HepG2 (cell line): ENCODE measurements at regions not wholly inside any gene's neighbourhood (a gene's known extent, or its start where the extent isn't known, plus 50 kb on each side); places are given as distances from the start of the nearest gene placed in this dataset.

ENCODE experiments used
- ATAC-seq: fragments of 200-7000 bp; cut with Tn5 transposase; 3 replicates; pipeline ENCODE4 v1.9.1; 2020; ENCODE audit warnings: mild to moderate bottlenecking, moderate library complexity
- BruUV-seq: library from RNA; stranded (reverse); fragments of 400-500 nt; replicated peaks from 2 replicates; lab custom pipeline; 2021; lab: Mats Ljungman, UMichigan
- CTCF ChIA-PET: fragments of 300-600 bp; formaldehyde crosslinking; extraction: SDS; loops from one replicate; lab custom pipeline; 2021; ENCODE audit warnings: low total read pairs, inconsistent platforms, low intra/inter-chr PET ratio; lab: Yijun Ruan, JAX
- POLR2A ChIA-PET: fragments of 350-600 bp; sonication (Branson Sonifier 250); formaldehyde crosslinking; loops from one replicate; lab custom pipeline; 2020; ENCODE audit warnings: antibody characterized with exemption, inconsistent platforms; lab: Yijun Ruan, JAX
- DNase-seq: peaks from one replicate; pipeline ENCODE4 v3.0.0-alpha.2; 2015; ENCODE audit warnings: low spot score
- FAIRE-seq: peaks from 3 replicates; lab custom pipeline; 2011; peaks lifted over from hg19 to GRCh38; lab: Jason Lieb, UNC
- H2AFZ ChIP-seq: one replicate; pipeline ENCODE4 v1.6.1; 2011; ENCODE audit warnings: low read length, inconsistent platforms
- H3K27ac ChIP-seq: fragments of 300-600 bp; 3 replicates; pipeline ENCODE4 v1.8.0; 2011; ENCODE audit warnings: mixed run types, mild to moderate bottlenecking, mixed read lengths, low read length, inconsistent platforms; ENCODE audit not compliant: insufficient read depth; ENCODE audit errors: extremely low read length
- H3K27me3 ChIP-seq, 2 experiments: fragments of 200-600 bp in 1 of 2; 2 replicates in 1 of 2; 3 replicates in 1 of 2; pipeline versions ENCODE4 v1.6.0 to v1.8.0; 2011; ENCODE audit warnings: low read length in 2 of 2, mild to moderate bottlenecking in 2 of 2, moderate library complexity in 2 of 2, inconsistent platforms in 1 of 2; ENCODE audit not compliant: insufficient read depth in 2 of 2, control insufficient read depth in 1 of 2
- H3K36me3 ChIP-seq, 2 experiments: fragments of 200-600 bp in 1 of 2; replicated peaks in 1 of 2; 2 replicates in 1 of 2; 3 replicates in 1 of 2; pipeline versions ENCODE4 v1.5.1 to v1.8.0; 2011; ENCODE audit warnings: low read length in 2 of 2, inconsistent platforms in 1 of 2; ENCODE audit not compliant: insufficient read depth in 2 of 2, control insufficient read depth in 1 of 2
- H3K4me1 ChIP-seq: 2 replicates; pipeline ENCODE4 v1.5.1; 2012; ENCODE audit warnings: low read length, inconsistent platforms; ENCODE audit not compliant: insufficient read depth
- H3K4me2 ChIP-seq: 2 replicates; pipeline ENCODE4 v1.6.0; 2011; ENCODE audit warnings: low read depth, low read length, inconsistent platforms
- H3K4me3 ChIP-seq, 3 experiments: fragments of 200-600 bp in 1 of 3; sonication (generic), shearing (Covaris generic) in 1 of 3; replicated peaks in 1 of 3; 2 replicates each; pipeline ENCODE4 v1.5.1; 2011 to 2016; ENCODE audit warnings: low read length in 3 of 3, inconsistent platforms in 2 of 3, low read depth in 2 of 3, mild to moderate bottlenecking in 2 of 3, control low read depth in 1 of 3, mixed read lengths in 1 of 3; ENCODE audit not compliant: insufficient read depth in 1 of 3
- H3K79me2 ChIP-seq: one replicate; pipeline ENCODE4 v1.6.1; 2011; ENCODE audit warnings: low read length, inconsistent platforms; ENCODE audit not compliant: insufficient read depth
- H3K9ac ChIP-seq: 2 replicates; pipeline ENCODE4 v1.6.0; 2011; ENCODE audit warnings: mild to moderate bottlenecking, low read depth, low read length, inconsistent platforms; ENCODE audit not compliant: insufficient read depth
- H3K9me3 ChIP-seq: 2 replicates; pipeline ENCODE4 v1.5.1; 2012; ENCODE audit warnings: mild to moderate bottlenecking, low read length
- H4K20me1 ChIP-seq: 2 replicates; pipeline ENCODE4 v1.6.0; 2011; ENCODE audit warnings: inconsistent platforms, mild to moderate bottlenecking, low read length, moderate library complexity; ENCODE audit not compliant: insufficient read depth
- EP300 ChIP-seq, 3 experiments: sonication (generic) in 1 of 3; formaldehyde crosslinking in 1 of 3; IDR thresholded peaks; 2 replicates each; pipeline versions ENCODE4 v1.5.1 to v1.6.1; 2011 to 2020; ENCODE audit warnings: low read depth in 2 of 3, low read length in 2 of 3, borderline replicate concordance in 1 of 3, improper control_type of control experiment in 1 of 3, mild to moderate bottlenecking in 1 of 3, missing genetic modification reagents in 1 of 3, moderate library complexity in 1 of 3
- KAT8 ChIP-seq: IDR thresholded peaks from 2 replicates; pipeline ENCODE4 v1.6.1; 2016; ENCODE audit warnings: missing genetic modification reagents, missing compliant biosample characterization
- MAFF ChIP-seq: IDR thresholded peaks from 2 replicates; pipeline ENCODE4 v1.6.1; 2011; ENCODE audit warnings: low read depth, low read length, improper control_type of control experiment
- MAFK ChIP-seq, 2 experiments: IDR thresholded peaks in 1 of 2; conservative IDR thresholded peaks in 1 of 2; 2 replicates each; pipeline ENCODE4 v1.6.1; 2011; ENCODE audit warnings: improper control_type of control experiment in 2 of 2, low read length in 2 of 2
- NKX3-1 ChIP-seq: sonication (generic); formaldehyde crosslinking; IDR thresholded peaks from 2 replicates; pipeline ENCODE4 v1.5.0; 2020; ENCODE audit warnings: missing genetic modification reagents
- NR2F6 ChIP-seq, 2 experiments: IDR thresholded peaks; 2 replicates each; pipeline ENCODE4 v1.6.1; 2016; ENCODE audit warnings: antibody characterized with exemption in 1 of 2, mild to moderate bottlenecking in 1 of 2
- PHF5A ChIP-seq: IDR thresholded peaks from one replicate; pipeline ENCODE4 v1.6.1; 2018; ENCODE audit warnings: low read depth, missing genetic modification reagents; ENCODE audit not compliant: unreplicated experiment
- SOX13 ChIP-seq, 3 experiments: fragments of 450-650 bp in 1 of 3; sonication (generic) in 1 of 3; formaldehyde crosslinking in 1 of 3; IDR thresholded peaks in 2 of 3; conservative IDR thresholded peaks in 1 of 3; 2 replicates each; pipeline versions ENCODE4 v1.5.0 to v1.6.1; 2016 to 2020; ENCODE audit warnings: antibody characterized with exemption in 1 of 3, mild to moderate bottlenecking in 1 of 3, missing compliant biosample characterization in 1 of 3, missing genetic modification reagents in 1 of 3, moderate library complexity in 1 of 3
- ZNF547 ChIP-seq: sonication (generic); formaldehyde crosslinking; IDR thresholded peaks from 2 replicates; pipeline ENCODE4 v1.5.1; 2020; ENCODE audit warnings: mild to moderate bottlenecking, missing genetic modification reagents
- ZNF605 ChIP-seq: sonication (generic); formaldehyde crosslinking; IDR thresholded peaks from 2 replicates; pipeline ENCODE4 v1.8.0; 2022; ENCODE audit warnings: mild to moderate bottlenecking, missing genetic modification reagents
- ZNF652 ChIP-seq: IDR thresholded peaks from 2 replicates; pipeline ENCODE4 v1.6.1; 2016; ENCODE audit warnings: low read depth, borderline replicate concordance
- ZNF878 ChIP-seq: sonication (generic); formaldehyde crosslinking; IDR thresholded peaks from 2 replicates; pipeline ENCODE4 v1.8.1; 2023; ENCODE audit warnings: mild to moderate bottlenecking, missing genetic modification reagents, moderate library complexity
- WGBS: methylation state at CpG from one replicate; pipeline ENCODE4 v1.1.6; 2017; ENCODE audit warnings: low lambda C conversion rate; 5-methylcytosine and 5-hydroxymethylcytosine counted together
- in situ Hi-C: cut with HindIII; loops from 2 replicates; pipeline ENCODE4 v1.10.0; 2017; ENCODE audit warnings: low pct_unique_long_range_greater_than_20kb; ENCODE audit not compliant: extremely low pct_ligation_motif_present
- intact Hi-C: fragments of 100-400 bp; cut with micrococcal nuclease; formaldehyde crosslinking; loops from one replicate; pipeline ENCODE4 v1.10.0; 2022; ENCODE audit not compliant: unreplicated experiment

- Histone ChIP-seq H3K79me2 (peaks cover 43% of the 10 kb centered on the region), H3K27me3 (no peaks in the 10 kb centered on the region), H3K4me3 (no peak overlapping the region), H3K27ac (no peak overlapping the region), H3K9me3 (no peaks in the 10 kb centered on the region), H2AFZ (no peak overlapping the region), H3K36me3 (peaks cover 4 to 30% of the 10 kb centered on the region in 2 experiments; a peak in 4 of 5 replicates), H3K4me2 (no peak overlapping the region), H3K9ac (no peak overlapping the region)
- intact Hi-C loops: no loop called here
- WGBS: 93% methylated on average over 2 of the region's 2 CpGs
- POLR2A ChIA-PET: no interaction called here
- FAIRE-seq: no peak
- DNase-seq: no peak
- in situ Hi-C loops: no loop called here
- ATAC-seq: no peak
- CTCF ChIA-PET: no interaction called here
- TF ChIP-seq ZNF878 (CRISPR knock-in tag): no peak
- TF ChIP-seq MAFK (conservative IDR thresholded peaks at IDR 0.05 in 1 of 2, IDR thresholded peaks at IDR 0.05 in 1 of 2; ENCODE audit: low read length in 2 of 2): peak; percentile 4 to 18; a peak in 1 of 4 replicates
- no peak for TF ChIP-seq KAT8 (CRISPR knock-in tag)
- 0 out of 2 replicates have a peak, but pooled peaks have one; percentile 7 for TF ChIP-seq MAFF
- TF ChIP-seq SOX13 (IDR thresholded peaks at IDR 0.05): no peak
- 0 out of 4 replicates have a peak, but pooled peaks of 1 of the 2 experiments have one; percentile 13 for TF ChIP-seq SOX13 (CRISPR knock-in tag; conservative IDR thresholded peaks at IDR 0.05 in 1 of 2, IDR thresholded peaks at IDR 0.05 in 1 of 2)
- TF ChIP-seq, all 625 proteins: peak for 3
- BruUV-seq: no TSS peak
- peaks cover 24% of the 10 kb centered on the region for H3K4me1 ChIP-seq
- peaks cover 12% of the 10 kb centered on the region; the same call in 1 of the 2 replicates for H4K20me1 ChIP-seq
Observed at GRCh38 chr11:17156283-17156682, 51.5 kb downstream of the PIK3C2A start.

- TF ChIP-seq ZNF652 (no peak), ZNF605 (CRISPR knock-in tag) (no peak), NKX3-1 (CRISPR knock-in tag) (no peak), EP300 (IDR thresholded peaks at IDR 0.05; ENCODE audit: low read depth in 2 of 2, low read length in 2 of 2) (no peak), EP300 (CRISPR knock-in tag; IDR thresholded peaks at IDR 0.05; ENCODE audit: borderline replicate concordance) (no peak), NR2F6 (IDR thresholded peaks at IDR 0.05) (no peak), NR2F6 (CRISPR knock-in tag; IDR thresholded peaks at IDR 0.05) (no peak), ZNF547 (CRISPR knock-in tag) (no peak), PHF5A (CRISPR knock-in tag) (no peak)
- ATAC-seq (no peak), FAIRE-seq (no peak), DNase-seq (no peak)
- no peak overlapping the region for H3K27ac ChIP-seq
- no peak overlapping the region for H3K9ac ChIP-seq
- peaks cover 7% of the 10 kb centered on the region for H3K4me1 ChIP-seq
- CTCF ChIA-PET: no interaction called here
- no peak overlapping the region for H2AFZ ChIP-seq
- POLR2A ChIA-PET: no interaction called here
- H4K20me1 ChIP-seq: peaks cover 4% of the 10 kb centered on the region; the same call in 1 of the 2 replicates
- no peak overlapping the region for H3K4me3 ChIP-seq
- H3K27me3 ChIP-seq: no peaks in the 10 kb centered on the region
- H3K79me2 ChIP-seq: peaks cover 26% of the 10 kb centered on the region
- H3K4me2 ChIP-seq: no peak overlapping the region
- H3K9me3 ChIP-seq: no peaks in the 10 kb centered on the region
- BruUV-seq: no TSS peak
- in situ Hi-C loops: no loop called here
- 91% methylated on average over 1 of the region's 1 CpG for WGBS
- intact Hi-C loops: no loop called here
- peaks cover 4 to 24% of the 10 kb centered on the region in 2 experiments for H3K36me3 ChIP-seq
Observed at GRCh38 chr11:17154409-17155159, 53.2 kb downstream of the PIK3C2A start.
